HG03196 (cell line): ENCODE measurements at regions not wholly inside any gene's neighbourhood (a gene's known extent, or its start where the extent isn't known, plus 50 kb on each side); places are given as distances from the start of the nearest gene placed in this dataset.
"Not testable (repeated sequence)": the region's sequence is repeated elsewhere in the genome, so short reads cannot be mapped to it uniquely, and the experiment has no call there.

ENCODE experiments used
- ATAC-seq: cut with Tn5 transposase; IDR thresholded peaks from one replicate; pipeline ENCODE4 v1.9.1; 2021; ENCODE audit not compliant: unreplicated experiment

GRCh38 chr12:78331753-78332152 lies 501.1 kb downstream of the NAV3 start:
- ATAC-seq = no peak

DNA sequence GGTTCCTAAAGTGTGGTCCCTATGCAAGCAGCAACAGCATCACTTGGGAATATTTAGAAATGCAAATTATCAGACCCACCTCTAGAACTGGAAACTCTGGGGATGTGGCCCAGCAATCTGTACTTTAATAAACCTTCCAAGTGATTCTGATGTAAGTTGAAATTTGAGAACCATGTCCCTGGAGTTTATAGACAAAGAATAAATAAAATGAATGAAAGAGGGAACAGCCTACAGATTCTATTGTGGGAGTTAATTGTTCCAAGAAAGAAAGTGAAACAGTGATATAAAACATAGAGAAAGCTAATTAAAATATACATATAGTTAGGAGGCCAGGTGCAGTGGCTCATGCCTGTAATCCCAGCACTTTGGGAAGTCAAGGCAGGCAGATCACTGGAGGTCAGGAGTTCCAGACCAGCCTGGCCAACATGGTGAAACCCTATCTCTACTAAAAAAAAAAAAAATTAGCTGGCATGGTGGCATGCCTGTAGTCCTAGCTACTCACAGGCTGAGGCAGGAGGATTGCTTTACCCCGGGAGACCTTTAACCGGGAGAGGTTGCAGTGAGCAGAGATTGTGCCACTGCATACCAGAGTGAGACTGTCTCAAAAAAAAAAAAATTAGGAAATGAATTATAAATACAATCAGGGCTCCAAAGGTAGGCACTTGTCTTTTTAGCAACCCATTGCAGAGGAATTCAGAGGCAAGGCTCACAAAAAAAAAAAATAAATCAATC lies 507.5 kb downstream of the NAV3 start:
- ATAC-seq = no peak

DNA sequence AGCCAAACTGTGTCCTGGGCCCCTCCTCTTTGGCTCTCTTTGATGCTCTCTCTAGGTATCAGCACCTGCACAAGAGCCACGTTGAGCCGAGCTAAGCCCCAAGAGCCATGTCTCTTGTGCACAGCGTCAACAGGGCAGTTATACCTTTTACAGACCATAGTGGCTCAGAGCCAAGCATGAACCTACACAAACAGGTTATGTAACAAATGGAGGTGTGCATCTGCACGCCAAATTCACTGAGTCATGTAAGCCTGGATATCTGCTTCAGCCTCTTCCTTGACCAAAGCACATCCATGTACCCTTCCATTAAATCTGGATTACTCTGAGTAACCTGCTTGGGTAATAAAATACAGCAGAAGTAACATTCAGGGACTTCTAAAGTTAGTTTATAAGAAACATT lies 509.7 kb downstream of the NAV3 start:
- no peak for ATAC-seq

- ATAC-seq = no peak
Measured at GRCh38 chr12:78343657-78344056, 513.0 kb downstream of the NAV3 start.

DNA sequence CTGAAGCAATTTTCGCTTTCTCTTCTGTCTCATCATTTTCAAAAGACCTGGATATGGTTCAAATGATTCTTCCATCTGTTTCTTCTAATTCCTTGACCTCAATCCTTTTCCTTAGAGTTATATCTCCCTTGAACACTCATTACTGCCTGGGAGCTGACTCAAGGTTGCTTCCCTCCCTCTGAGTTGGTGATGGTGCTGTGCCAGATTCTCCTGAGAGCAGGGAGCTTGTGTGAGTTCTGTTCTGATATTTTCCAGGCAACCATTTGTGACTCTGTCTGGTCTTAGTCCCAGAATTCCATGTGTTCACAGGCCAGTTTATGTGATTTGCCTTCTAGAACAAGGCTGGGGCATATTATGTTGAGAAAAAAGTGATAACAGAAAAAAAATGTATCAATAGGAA lies 505.1 kb upstream of the SYT1 start:
- no peak for ATAC-seq

GRCh38 chr12:78361683-78362082 lies 502.9 kb upstream of the SYT1 start:
- no peak for ATAC-seq

- ATAC-seq = no peak
Measured at GRCh38 chr12:78371284-78371683, 493.3 kb upstream of the SYT1 start.

DNA sequence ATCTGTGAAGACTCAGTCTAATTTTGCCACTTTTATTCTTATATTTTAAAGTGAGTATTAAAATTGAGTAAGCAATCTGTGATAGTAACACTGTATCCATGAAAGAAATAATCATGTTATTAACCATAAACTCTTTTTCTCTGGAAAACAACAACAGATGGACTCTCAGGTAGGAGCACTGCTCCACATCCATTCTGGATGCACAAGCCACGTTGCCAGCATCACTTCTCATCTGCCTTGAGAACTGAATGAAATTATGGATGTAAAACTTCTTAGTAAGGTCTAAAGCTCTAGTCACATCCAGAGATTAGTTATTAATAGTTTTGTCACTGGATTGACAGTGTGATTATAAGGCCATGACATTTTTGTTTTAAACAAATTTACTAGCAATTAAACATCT lies 489.1 kb upstream of the SYT1 start:
- no peak for ATAC-seq

GRCh38 chr12:78376257-78376656 lies 488.3 kb upstream of the SYT1 start:
- no peak for ATAC-seq

- not testable (repeated sequence) for ATAC-seq
Measured at GRCh38 chr12:78379065-78379464, 485.5 kb upstream of the SYT1 start.

DNA sequence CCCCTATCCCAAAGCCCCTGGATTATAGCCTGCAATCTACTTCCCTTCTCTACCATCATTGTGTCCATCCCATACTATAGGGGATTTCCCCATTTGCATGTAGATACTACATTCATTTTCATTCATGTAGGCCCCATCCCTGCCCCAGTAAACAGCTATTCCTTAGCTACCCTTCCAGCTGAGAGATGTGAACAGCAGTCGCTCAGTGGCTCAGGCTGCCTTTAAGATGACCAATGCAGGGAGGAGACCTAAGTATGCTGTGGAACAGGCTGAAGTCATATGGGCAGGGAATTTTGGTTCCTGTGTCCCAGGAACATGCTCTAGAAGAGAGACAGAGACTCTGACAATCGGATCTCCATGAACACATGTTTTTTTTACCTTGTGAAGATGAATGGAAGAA lies 481.2 kb upstream of the SYT1 start:
- no peak for ATAC-seq

DNA sequence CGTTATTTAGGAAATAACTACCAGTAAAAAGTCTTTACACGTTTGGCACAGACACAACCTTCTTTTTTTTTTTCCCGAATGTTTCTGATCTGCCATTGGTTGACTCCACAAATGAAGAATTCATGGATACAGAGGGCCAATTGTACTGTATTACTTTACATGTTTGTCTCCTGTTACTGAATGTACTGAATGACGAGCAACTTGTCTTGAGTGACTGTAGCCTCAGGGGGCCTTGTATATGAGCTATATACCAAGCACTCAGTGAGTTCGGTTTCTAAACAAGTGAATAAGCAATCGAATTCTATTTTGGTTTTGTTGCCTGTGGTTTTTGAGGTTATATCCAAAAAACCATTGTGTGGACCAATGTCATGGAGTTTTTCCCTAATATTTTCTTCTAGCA lies 480.0 kb upstream of the SYT1 start:
- no peak for ATAC-seq

- no peak for ATAC-seq
Measured at GRCh38 chr12:78385541-78385940, 479.0 kb upstream of the SYT1 start.

GRCh38 chr12:78386871-78387270 lies 477.7 kb upstream of the SYT1 start:
- ATAC-seq = no peak

DNA sequence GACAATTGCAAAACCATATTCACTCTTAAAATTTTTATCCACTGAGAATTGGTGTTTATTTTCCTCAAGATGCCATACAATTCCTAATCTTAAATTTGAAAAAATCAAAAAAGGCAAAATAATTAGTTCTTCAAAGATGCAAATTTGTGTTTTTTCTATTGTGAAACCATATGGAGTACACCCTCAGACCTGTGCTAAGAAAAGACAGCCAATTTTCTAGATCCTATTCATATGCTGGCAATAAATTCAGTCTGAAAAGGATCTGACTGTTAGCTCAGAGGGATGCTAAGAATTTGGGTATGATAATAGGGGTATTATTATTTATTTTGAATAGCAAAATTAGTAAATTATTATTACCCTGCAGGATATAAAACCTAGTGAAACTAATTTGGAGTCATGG lies 476.9 kb upstream of the SYT1 start:
- no peak for ATAC-seq

- ATAC-seq = no peak
Measured at GRCh38 chr12:78388461-78388860, 476.1 kb upstream of the SYT1 start.

DNA sequence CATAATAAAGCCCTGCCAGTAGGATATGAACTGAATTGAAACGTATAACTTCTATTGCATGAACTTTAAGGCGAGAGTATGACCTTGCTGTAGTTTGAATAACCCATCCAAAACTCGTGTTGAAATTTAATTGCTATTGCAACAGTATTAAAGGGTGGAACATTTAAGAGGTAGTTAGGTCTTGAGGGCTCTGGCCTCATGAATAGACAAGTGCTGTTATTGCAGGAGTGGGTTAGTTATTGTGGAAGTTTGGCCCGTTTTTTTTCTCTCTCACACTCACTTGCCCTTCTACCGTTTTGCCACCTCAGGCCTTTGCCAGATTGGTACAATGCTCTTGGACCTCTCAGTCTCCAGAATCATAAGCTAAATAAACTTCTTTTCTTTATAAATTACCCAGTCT lies 473.7 kb upstream of the SYT1 start:
- ATAC-seq = no peak

DNA sequence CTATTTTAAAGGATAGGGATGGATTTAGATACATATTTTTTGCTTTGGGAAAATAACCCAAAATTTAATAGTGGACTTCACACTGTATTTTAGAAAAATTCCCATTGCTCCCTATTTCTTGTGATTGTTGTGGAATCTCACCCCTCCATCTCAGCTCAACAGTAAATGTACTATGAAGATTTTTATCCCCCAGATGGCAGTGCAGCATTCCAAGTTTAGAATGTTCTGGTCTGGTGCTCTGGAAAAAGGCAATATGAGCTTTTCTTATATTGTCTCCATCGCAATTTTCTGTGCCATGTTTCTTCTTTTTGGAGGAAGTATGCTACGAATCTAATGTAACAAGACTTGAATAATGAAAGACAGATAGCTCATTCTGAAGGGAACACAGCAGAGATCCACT lies 471.7 kb upstream of the SYT1 start:
- ATAC-seq = no peak

- ATAC-seq = no peak
Measured at GRCh38 chr12:78395961-78396360, 468.6 kb upstream of the SYT1 start.

- ATAC-seq = no peak
Measured at GRCh38 chr12:78396538-78396937, 468.0 kb upstream of the SYT1 start.

DNA sequence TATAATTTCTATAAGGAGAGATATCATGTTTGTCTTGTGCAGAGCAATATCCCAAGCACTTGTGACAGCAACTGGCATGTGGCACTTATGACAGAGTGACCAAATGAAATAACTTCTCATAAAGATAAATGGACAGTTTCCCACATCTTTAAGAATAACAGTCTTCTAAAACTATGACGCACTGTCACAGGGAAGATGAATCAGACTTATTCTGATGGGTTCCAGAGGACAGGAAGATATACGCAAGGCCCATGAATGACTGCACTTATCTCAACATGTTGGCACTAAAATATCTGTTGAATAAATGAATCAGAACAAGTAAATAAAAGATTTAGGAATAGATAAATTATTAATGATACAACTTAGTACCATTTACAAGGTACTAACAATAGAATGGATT lies 465.8 kb upstream of the SYT1 start:
- ATAC-seq = no peak

GRCh38 chr12:78402366-78403134 lies 462.0 kb upstream of the SYT1 start:
- ATAC-seq = no peak

DNA sequence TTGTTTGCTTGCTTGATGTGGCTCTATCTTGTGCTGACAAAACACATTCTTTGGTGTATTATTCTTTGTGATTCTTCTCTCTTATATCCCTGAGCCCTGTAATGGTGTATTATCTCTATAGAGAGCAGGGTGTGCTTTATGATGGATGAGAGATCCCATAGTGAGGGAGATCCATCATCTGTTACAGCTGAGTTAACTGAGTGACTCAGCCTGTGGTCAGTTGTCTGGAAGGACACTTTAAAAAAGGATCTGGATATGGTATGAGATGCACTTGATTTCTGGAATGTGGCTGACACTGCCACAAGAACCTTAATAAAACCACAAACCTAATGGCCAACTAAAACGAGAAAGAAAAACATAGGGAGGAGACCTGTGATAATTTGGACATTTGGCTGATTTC lies 461.4 kb upstream of the SYT1 start:
- no peak for ATAC-seq
